G401.6 (cell line): ENCODE measurements at regions not wholly inside any gene's neighbourhood (a gene's known extent, or its start where the extent isn't known, plus 50 kb on each side); places are given as distances from the start of the nearest gene placed in this dataset.

ENCODE experiments used
- FAIRE-seq: peaks from 2 replicates; lab custom pipeline; 2012; peaks lifted over from hg19 to GRCh38; lab: Jason Lieb, UNC

DNA sequence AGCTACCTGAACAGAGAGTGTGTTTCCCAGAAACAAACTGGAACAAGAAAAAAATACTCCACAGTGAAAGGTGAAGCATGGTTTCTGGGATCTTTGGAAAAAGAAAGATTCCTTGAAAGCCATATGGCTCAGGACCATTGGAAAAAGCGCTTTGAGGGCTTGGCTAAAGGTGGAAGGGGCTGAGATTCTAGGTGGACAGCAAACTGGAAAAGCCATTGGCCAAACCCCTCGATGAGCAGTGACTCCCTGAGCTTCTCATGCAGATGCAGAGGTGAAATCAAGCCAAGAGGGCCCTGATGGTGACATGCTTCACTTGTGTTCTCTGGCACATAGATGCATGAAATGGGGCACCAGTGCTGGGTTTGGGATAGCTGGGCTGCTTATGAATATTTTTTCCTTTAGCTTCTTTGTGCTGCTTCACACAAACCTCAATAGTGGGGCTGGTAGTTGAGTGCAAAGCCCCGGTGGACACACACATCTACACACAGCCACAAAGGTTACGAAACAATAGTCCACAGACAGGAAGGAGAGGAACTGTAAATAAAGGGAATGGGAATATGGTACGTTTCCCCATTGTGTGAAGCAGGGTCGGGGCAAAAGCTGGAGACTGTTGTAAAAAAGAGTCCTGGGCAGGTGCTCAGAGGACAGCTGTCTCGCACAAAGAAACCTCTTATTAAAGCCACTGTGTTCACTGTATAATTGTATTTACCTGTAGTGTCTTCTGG is 117.8 kb downstream of the FOXA2 start:
- no peak for FAIRE-seq

DNA sequence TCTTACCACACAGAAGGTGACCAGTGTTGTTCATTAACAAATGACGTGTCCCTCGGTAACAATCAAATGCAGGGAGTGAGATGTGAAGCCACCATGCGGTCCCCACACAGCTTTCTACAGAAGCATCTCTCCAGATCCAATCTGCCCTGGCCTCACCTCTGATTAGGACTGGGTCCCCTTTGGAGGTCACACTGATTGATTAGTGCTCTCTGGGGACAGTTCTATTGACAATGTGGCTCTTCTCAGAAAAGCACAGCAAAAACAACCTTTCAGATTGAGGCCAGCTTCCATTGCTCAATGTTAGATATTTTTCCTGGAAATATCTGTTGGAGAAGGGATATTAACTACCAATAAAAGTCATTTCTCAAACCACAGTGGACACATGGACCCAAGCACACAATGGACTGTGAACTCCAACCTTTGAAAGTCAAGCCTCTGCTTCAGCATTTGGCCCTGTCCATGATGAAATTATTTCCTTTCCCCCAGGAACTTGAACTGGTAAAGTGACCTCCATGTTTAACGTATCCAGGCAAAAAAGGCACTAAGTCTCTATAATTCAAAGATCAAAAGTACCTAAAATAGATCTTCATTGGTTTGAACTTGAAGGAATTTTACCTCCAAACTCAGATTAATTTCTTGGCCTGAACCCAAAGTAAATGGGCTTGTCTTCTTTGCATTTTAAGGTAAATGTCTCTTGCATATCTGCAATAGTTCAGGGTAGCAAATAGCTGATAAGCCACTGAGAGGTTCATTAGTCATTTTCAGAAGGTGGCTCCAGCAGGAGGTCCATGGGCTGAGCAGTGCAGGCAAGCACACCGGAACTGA is 118.5 kb downstream of the FOXA2 start:
- FAIRE-seq: no peak

DNA sequence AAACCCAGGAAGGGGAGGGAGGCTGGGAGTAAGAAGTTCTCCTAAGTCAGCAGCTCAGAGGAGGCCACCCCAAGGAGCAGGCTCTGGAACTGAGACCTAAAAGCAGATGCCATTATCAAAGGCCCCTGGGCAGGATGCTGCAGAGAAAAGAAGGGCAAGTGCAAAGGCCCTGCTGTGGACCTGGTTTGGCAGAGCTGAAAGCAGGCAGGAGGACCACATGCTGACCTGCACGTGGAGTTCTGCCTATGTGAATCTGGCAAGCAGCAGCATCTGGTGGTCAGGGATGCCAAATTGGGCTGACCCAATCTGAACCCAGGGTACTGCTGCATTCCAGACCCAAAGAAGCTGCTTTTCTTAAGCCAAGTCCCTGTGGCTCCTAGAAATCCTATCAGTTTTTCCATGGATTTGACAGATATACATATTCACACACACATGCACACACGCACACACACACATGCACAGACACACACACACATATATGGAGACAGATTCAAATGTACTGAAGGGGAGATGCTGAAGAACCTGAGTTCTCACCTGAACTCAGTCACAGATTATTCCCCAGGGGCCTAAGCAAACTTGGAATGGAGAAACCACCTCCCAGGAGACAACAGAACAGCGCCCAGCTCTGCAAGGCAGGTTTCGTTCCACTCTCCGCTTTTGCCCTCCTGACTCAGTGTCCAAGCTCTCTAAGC is 119.9 kb downstream of the FOXA2 start:
- no peak for FAIRE-seq

DNA sequence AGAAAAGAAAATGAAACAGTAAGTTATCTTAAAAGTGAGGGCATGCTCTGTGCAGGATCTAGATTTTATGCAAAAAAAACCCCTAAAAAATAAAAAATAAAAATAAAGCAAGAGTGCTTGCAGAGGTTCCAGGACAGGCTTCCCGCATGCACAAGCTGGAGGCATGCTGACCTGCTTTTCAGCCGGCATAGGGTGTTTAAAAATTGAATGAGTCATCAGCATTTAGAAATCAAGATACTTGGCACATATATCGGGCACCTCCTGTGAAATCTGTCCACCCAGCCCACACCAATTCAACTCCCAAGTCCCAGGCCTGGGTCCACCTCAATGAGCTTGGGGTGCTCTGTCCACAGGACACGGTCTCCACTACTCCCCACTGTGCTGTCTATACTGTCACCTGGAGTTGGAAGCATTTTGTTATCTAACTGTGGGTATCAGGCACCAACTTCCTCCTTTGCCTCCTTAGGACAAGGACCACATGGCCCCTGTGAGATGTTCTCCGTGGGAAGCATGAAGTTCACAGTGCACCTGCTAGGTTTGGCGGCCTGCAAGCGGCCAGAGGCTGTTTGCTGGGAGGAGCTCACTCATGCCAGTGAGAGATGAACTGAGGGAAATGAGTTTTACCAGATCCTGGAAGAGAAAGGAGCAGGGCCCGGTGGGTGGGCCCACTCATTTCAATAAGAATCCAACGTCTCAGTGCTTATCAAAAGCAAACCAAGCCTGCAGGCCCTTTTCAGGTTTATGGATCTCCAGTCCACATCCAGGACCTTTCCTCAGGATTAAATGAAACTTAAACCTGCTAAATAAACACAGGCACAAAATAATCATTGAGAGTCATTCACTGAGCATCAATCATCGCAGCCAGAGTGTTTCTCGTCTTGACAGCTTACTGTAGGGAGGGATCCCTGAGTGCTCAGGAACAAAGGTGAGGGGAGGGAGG is 121.1 kb downstream of the FOXA2 start:
- no peak for FAIRE-seq

DNA sequence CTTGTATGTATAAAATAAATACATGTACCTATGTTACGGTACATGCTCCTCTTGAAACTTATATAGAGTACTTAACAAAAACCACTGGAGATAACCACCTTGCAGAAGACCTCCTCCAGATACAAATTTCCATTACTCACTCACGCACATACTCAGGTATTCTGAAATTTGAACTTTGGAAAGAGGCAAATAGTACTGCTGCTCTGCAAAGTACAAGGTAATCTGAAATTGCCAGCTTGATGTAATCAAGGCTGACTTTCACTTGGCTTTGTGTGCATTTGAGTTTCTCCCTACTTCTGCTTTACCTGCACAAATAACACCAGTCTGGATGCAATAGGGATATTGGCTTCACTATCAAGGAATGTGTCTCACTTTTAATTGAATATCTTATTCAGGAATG is 123.6 kb downstream of the FOXA2 start:
- no peak for FAIRE-seq

DNA sequence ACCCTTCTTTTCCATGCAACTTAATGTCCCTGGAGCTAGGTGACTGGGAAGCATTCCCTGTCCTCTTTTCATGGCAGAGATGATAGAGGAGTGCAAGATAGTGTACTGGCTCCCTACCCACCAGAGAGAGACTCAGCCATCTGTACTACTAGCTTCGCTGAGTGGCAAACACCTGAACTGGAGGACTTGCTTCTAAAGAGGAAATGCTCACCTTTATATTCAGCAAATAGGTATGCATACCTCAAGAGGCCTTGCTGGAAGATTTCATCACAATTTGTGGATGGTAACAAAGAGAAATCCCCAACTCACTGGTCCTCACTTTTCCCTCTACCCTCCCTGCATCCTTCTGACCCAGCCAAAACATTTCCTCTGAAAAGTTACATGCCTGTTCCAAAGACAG is 124.1 kb downstream of the FOXA2 start:
- no peak for FAIRE-seq

DNA sequence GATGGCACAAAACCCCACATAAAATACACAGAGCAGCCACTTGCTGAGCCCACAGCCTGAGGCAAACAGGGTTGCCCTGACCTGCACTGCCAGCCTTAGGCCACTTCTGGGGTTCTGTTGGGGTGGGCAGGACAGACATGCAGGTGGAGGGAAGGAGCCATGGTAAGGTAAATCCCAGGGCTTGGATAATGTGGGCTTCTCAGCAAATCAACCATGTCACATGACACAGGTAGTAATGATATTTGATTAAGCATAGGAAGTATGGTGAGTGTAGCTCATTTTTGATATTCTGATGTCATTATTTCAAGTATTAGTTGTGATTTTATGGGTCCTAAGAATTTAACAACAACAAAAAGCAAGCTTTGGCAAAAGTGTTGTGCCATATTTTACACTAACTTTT is 124.6 kb downstream of the FOXA2 start:
- no peak for FAIRE-seq

DNA sequence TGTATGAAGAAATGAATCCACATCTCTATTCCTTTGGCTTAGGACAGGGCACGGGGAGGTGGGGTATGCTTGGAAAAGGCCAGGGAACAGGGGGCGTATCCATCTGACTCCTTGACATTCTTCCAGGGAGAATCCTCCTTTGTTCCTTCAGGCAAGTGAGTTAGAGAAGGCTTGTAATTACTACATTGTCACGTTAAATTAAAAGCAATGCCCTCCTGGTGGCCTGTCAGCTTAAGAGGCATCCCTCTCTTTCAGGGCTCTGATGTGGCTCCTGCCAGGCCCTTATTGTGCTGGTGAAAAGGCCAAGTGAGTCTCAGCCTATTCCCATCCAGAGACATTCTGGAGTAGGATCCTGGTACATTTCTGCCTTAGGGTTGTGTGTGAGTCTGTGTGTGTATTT is 128.3 kb downstream of the FOXA2 start:
- no peak for FAIRE-seq

DNA sequence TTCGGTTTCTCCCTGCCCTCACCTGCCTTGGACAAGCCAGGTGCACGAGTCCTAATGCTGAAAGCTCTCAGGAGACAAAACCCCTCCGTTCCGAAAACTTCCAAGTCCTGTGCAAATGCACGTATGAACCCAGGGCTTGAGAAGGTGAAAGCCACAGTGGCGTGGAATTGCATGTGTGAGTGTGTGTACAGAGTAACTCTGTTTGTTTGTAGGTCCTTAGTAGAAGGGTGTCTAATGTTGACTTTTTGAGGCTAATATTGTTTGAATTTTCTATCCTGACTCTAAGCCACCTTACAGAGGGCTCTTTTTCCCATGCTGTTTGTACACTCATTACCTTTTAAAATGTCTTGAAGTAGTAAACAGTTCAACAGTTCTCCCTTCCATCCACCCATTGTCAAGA is 129.1 kb downstream of the FOXA2 start:
- no peak for FAIRE-seq

DNA sequence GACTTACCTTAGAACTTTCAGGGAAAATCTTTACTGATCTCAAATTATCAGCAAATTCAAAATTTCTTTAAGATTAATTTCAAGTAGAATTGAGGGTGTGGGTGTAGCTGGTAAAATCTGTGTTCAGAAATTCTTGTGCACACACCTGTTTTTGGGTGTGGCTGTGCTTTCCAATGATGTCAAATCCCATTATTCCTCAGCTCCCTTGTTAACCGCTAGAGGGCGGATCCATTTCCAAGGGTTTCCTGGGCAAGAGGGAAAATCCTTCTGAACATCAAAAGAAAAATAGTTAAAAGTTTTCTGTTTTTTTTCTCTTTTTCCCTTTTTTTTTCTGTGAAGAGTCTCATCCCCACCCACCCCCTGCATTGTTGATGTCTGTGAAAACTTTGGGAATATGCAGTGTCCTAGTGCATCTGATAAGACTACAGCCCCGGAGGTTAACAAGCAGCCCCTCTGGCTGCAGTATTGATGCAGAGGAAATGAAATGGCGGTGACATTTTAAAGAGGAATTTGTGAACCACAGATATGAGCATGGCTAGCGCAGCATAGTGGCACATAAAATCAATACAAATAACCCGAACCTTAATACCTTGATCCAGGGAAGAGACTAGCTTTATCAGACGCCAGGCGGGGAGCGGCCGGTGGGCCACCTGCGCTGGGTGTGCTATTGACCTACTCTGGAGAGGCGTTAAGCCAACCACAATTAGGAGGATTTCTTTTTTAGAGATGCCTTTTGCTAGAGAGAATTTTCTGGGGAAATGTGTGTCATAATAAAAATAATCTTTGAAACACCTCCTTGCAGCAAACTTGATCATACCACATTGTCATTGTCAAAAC is 130.9 kb downstream of the FOXA2 start:
- no peak for FAIRE-seq

DNA sequence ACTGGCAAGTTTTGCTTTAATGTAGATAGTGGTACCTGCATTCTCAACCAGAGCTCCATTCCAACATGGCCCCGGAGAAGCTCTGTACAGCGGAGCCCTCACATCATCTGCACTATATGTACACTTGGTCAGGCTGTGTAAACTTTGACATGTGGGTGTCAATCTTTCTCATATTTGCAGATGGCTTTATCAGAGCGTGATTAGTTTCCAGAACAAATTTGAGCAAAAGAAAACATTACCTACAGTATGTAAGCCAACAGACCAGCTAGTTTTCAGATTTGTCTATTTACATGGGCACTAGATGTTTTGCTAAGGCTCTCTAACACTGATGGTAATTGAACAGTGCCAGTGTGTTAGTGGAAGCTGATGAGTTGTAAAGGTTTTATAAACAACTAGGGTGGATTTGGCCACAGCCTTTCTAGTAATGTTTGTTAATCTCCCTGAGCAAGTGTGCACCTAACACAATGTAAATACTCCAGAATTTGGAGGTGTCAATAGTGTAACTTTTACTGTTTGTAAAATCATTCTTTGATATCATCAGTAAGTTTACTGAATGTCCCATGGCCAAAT is 131.8 kb downstream of the FOXA2 start:
- no peak for FAIRE-seq

DNA sequence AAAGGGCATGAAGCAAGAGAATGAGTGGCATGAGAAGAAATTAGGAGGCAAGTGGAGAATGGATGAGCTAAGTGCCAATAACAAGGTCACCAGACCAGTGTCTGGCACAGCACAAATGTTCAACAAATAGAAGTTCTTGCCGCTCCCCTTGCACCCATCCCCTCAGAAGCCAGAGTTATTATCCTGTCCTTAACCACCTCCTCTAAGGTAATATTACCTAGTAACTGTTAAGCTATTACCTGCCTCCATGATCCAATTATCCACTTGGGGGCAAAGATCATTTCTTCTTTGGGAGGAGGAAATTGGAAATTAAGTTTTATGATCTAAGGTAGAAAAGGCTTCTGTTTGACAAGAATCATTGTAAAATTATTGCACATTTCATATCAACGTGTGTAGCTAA is 133.8 kb downstream of the FOXA2 start:
- no peak for FAIRE-seq

DNA sequence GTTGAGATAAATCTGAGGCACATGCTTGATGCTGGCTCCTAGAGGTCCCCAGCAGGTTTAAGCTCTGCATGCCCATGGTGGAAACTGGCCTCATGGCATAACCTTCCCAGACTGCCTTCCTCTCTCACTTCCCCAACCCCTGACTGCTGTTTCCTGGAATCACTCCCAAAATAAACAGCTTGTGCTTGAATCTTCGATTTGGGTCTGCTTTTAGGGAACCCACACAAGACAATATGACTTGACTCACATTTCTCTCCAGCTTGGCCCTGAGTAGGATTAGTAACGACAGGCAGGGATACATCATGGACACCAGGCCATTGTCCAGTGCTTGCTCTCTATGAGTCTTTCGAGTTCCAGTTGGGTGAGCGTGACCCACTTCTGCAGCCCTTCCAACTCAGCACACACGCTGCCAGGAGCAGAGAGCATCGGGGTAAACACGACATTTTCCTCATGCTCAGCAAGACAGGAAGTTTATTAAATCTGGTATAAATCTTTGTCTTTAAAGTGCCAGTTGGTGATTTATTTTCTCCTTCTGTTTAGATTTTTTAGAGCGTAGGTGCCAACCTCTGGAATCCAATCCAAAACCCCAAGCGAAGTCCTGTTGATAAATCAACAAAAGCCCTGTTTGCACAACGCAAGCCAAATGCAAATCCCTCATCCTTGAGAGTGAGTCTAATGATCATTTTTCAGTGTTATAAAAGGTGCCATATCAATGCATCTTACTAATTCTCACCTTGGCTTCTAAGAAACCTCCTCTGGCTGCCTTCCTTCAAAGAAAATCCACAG is 135.0 kb downstream of the FOXA2 start:
- no peak for FAIRE-seq

DNA sequence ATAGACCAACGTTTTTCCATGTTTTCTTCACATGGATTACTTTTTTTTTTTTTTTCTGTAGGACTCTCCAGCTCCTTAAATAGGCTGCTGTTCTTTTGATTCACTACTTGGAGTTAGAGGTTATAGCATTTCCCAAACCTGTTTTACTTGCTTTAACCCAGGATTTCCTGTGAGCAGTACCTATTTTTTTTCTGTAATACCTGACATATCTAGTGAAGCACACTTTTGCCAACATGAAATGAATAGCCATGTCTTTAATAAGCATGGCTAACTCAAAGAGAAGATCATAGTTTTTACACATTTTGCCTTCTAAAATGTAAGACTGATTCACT is 137.0 kb downstream of the FOXA2 start:
- no peak for FAIRE-seq

DNA sequence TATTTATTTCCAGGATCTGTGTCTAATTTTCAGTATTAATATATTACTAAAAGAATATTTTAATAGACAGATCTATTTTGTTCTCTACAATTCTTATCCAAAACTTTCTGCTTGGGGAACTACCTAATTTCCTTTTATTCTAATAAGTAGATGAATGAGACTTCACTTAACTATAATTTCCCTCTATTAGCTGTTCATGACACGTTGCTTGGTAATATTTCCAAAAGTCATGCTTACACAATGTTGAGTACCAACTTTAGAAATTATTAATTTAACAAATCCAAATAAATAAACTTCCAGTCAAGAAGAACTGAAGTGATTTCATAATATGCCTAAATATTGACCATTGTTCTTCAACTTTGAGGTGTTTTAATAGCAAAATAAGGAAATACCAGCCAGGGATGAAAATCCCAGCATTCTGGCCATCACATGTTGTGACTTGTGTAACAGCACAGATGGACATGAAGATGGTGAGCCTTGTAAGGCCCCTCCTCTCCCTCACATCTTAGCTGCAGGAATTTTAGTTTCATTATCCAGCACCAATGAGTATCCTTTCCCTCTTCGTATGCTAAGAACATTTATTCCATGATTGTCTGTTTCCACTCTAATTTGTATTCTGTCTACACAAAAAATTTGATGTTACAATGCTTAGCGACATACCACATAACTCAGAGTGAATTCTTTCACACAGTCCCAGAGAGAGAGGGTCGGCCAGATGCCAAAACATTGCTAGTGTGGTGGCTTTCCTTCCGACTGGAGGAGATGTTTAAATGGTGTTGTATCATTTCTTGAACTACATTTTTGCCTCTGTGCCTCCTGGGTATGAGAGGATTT is 137.5 kb downstream of the FOXA2 start:
- FAIRE-seq: no peak

DNA sequence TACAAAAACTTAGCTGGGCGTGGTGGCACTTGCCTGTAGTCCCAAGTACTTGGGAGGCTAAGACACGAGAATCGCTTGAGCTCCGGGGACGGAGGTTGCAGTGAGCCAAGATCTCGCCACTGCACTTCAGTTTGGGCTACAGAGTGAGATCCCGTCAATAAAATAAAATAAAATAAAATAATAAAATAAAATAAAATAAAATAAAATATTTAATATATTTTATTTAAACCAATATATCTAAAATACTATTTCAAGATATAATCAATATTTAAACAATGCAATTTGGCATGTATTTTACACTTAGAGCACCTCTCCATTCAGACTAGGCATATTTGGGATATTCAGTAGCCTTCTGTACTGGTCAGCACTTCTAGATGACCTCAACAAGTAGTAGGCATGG is 142.1 kb downstream of the FOXA2 start:
- FAIRE-seq: no peak

DNA sequence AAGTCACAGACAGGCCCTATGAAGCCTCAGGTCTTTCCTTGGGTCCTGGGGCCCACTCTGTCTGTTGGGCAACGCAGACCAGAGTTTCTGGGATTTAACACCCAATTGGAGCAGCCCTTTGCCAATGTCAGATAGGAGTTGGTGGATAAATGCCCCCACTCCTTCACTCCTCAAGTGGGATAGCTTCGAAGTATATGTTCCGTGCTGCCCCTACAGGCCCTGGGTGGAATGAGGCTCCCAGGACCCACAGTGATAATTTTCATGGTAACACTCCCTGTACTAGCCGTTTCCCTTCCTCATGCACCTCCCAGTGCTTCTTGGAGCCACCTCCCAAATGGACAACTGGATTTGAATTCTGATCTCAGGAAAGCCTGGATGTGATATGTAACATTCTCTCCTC is 145.4 kb downstream of the FOXA2 start:
- no peak for FAIRE-seq

DNA sequence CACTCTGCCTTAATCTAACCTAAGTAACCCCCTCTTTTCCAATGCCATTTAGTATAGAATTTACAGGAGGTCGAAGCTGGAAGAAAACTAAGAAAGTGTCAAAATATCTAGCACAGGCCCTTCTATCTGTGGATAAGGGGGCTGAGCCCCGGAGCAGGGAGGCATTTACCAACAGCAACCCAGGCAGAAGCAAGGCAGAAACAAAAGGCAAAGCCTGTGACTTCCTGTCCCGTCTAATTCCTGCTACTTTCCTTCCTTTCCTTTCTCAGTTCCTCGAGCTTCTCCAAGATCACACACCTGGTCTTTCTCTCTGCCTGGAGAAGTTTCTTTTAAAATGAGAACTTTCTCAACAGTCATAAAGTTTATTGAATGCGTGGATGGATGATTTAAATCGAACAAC is 146.0 kb downstream of the FOXA2 start:
- no peak for FAIRE-seq

DNA sequence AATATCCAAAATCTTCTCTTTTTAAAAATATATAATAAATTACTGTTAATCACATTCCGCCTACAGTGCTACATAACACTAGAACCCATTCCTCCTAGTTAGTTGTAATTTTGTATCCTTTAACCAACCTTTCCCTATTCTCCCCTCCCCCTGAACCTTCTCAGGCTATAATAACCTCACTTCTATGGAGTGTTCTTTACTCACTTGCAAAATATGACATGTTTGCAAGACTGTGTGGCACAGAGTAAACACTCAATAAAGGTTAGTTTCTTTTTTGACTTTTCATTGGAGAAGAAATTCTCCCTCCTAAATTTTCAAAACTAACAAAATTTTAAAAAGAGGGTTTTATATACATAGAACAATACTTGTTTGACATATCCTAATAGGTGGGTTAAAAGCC is 147.0 kb downstream of the FOXA2 start:
- FAIRE-seq: no peak
